ENCODE measurements at regions not wholly inside any gene's neighbourhood (a gene's known extent, or its start where the extent isn't known, plus 50 kb on each side); places are given as distances from the start of the nearest gene placed in this dataset.

DNA sequence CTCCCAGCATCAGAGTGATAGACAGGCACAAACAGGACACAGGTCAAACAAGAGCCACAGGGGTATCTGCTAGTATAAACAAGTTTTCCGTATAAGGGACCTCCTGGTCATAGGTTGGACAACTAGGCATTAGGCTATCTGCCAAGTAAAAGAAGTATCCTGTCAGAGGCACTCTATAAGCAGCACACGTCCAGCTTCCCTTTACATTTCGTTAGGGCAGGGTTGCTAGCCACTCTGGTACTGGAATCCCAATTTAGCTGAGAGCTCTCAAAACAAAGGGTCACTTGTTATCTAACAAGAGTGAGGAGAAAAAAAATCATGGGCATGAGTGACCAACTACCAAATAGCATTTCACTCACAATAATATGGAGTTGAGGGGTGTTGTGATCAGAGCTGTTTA is 780.7 kb upstream of the DIAPH2 start:
- BruUV-seq (replicated peaks): no TSS peak

More for the DNA sequence above, 780.7 kb upstream of the DIAPH2 start:
- Histone ChIP-seq H3K4me1 (ENCODE audit: insufficient read depth, low read length) (no peaks in the 10 kb centered on the region), H3K79me2 (ENCODE audit: insufficient read depth, low read length) (no peaks in the 10 kb centered on the region), H3K36me3 (replicated peaks in 1 of 2; ENCODE audit: control insufficient read depth in 1 of 2, insufficient read depth in 2 of 2, low read length in 2 of 2) (no peaks in the 10 kb centered on the region), H3K27me3 (ENCODE audit: control insufficient read depth in 1 of 2, insufficient read depth in 2 of 2, low read length in 2 of 2) (no peaks in the 10 kb centered on the region), H3K9ac (ENCODE audit: insufficient read depth, low read depth, low read length) (no peak overlapping the region), H3K9me3 (ENCODE audit: low read length) (no peaks in the 10 kb centered on the region), H3K4me2 (ENCODE audit: low read depth, low read length) (no peak overlapping the region), H4K20me1 (ENCODE audit: insufficient read depth, low read length) (no peaks in the 10 kb centered on the region), H3K4me3 (replicated peaks in 1 of 3; ENCODE audit: insufficient read depth in 1 of 3, low read depth in 2 of 3, low read length in 3 of 3) (no peak overlapping the region), H3K27ac (ENCODE audit: extremely low read length, insufficient read depth, low read length) (no peak overlapping the region), H2AFZ (ENCODE audit: low read length) (no peak overlapping the region)
- POLR2A ChIA-PET: no interaction called here
- no peak for FAIRE-seq
- CTCF ChIA-PET (ENCODE audit: low intra/inter-chr PET ratio, low total read pairs): no interaction called here
- no peak for DNase-seq (ENCODE audit: low spot score)
- intact Hi-C loops (cut with micrococcal nuclease; ENCODE audit: unreplicated experiment): no loop called here
- WGBS (ENCODE audit: low lambda C conversion rate): 6% methylated on average over 2 of the region's 3 CpGs
- TF ChIP-seq ZNF790 (CRISPR knock-in tag; IDR thresholded peaks at IDR 0.05; ENCODE audit: borderline replicate concordance) (no peak), ZBTB43 (CRISPR knock-in tag; conservative IDR thresholded peaks at IDR 0.05) (no peak), PHB2 (IDR thresholded peaks at IDR 0.05; ENCODE audit: partially characterized antibody) (no peak), SRSF4 (IDR thresholded peaks at IDR 0.05; ENCODE audit: low read depth, low read length, poor library complexity, severe bottlenecking) (no peak), FOXP1 (IDR thresholded peaks at IDR 0.05) (no peak), FOXP1 (CRISPR knock-in tag; IDR thresholded peaks at IDR 0.05) (no peak), PCBP2 (optimal IDR thresholded peaks at IDR 0.05; ENCODE audit: low read depth, low read length, poor library complexity, severe bottlenecking) (no peak), SP140L (CRISPR knock-in tag; IDR thresholded peaks at IDR 0.05; ENCODE audit: borderline replicate concordance) (no peak), ZNF547 (CRISPR knock-in tag; IDR thresholded peaks at IDR 0.05) (no peak)
- TF ChIP-seq, protein P1, sequence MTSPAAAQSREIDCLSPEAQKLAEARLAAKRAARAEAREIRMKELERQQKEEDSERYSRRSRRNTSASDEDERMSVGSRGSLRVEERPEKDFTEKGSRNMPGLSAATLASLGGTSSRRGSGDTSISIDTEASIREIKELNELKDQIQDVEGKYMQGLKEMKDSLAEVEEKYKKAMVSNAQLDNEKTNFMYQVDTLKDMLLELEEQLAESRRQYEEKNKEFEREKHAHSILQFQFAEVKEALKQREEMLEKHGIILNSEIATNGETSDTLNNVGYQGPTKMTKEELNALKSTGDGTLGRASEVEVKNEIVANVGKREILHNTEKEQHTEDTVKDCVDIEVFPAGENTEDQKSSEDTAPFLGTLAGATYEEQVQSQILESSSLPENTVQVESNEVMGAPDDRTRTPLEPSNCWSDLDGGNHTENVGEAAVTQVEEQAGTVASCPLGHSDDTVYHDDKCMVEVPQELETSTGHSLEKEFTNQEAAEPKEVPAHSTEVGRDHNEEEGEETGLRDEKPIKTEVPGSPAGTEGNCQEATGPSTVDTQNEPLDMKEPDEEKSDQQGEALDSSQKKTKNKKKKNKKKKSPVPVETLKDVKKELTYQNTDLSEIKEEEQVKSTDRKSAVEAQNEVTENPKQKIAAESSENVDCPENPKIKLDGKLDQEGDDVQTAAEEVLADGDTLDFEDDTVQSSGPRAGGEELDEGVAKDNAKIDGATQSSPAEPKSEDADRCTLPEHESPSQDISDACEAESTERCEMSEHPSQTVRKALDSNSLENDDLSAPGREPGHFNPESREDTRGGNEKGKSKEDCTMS (CRISPR knock-in tag; conservative IDR thresholded peaks at IDR 0.05): no peak
- in situ Hi-C loops (cut with HindIII; ENCODE audit: extremely low pct_ligation_motif_present, low pct_unique_long_range_greater_than_20kb): no loop called here
- ATAC-seq: no peak

Data from HepG2 (cell line).